GM19239 (cell line): ENCODE measurements at regions not wholly inside any gene's neighbourhood (a gene's known extent, or its start where the extent isn't known, plus 50 kb on each side); places are given as distances from the start of the nearest gene placed in this dataset.

Experiments
- DNase-seq: peaks from one replicate; pipeline ENCODE4 v3.0.0; 2011; ENCODE audit warnings: low spot score; ENCODE audit not compliant: insufficient read length
- FAIRE-seq: peaks from 2 replicates; lab custom pipeline; 2011; peaks lifted over from hg19 to GRCh38; lab: Jason Lieb, UNC

DNA sequence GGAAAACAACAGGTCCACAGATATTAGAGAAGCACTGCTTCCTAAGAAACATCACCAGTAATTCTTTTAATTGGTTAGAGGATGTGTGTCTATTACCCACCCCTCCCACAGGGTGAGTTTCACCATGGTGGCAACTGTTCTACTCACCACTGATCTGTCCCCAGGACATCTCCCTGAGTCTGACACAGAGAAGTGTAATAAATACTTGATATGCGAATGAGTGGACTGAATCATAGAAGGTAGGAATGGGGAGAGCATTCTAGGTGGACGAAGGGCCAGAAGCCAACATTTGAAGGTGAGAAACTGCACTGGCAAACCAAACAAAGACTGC is 452.7 kb upstream of the PROK2 start:
- DNase-seq (no peak), FAIRE-seq (no peak)

DNA sequence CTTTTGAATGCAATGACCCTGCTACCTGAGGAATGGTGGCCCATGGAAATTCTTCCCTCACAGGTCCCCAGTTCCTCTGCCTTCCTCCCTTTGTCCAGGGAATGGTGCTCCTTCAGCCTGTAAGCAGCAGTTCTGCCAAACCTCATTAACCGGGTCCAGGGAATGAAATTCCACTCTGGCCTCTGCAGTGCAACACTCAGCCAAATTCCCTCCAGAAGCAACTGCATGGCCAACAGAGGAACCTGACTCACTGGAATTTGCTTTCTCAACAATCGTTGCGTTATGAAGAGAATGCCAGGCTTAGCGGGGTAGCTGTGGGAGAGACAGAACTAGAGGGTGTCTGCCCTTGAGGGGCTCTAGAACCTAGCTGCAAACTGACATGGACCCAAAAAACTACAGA is 449.4 kb upstream of the PROK2 start:
- FAIRE-seq (no peak), DNase-seq (no peak)

DNA sequence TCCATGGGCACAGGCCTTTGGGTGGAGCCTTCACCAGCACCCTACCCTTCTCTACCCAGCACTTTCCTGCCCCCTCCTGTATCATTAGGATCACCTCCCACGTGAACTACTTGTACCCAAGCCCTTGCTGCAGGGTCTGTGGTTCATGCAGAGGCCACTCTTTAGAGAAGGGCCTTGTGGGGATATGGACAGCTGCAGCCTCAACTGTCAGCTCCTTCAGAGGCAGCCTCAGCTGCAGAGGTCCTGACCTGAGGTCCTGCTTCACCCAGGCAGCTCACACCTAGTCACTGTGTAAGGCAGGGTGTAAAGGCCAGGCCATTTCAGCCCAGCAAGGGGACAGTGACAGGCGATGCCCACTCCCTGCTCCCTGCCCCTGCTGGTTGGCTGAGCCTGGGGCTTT is 448.6 kb upstream of the PROK2 start:
- DNase-seq (no peak), FAIRE-seq (no peak)

DNA sequence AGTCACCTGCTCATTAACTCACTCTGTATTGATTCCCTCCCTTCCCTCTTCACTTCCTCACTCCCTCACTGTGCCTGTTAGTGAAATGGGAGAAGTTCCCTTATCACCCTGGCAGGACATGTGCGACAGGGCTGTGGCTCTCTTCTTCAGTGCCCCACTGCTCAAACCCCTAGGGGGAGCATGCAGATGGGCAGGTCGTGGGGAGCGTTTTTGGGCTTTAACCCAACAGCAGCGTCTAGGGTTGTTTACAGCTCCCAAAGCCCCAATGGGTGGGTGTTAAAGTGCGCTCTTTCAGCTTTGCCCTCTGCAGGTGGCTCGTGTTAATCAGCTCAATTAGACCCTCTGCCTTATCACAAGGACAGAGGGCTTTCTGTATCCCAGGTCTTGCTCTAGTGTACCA is 447.8 kb upstream of the PROK2 start:
- DNase-seq (no peak), FAIRE-seq (no peak)

DNA sequence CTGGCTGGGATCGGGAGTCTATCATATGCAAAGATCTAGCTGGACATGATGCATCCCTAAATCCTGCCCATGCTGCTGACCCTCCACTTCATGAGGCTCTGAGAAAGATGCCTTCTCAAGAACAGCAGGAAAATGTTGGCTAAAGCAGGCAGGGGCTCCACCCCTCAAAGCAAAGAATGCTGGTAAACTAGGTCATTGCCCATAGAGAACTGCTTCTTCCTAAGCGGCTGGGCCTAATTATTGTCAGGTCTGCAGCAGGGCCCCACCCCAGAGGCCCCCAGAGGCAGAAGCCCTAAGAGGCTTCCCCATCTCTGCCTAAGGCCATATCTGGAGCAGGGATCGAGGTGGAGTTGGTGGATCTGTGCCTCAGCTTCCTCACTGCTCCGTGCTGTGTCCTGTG is 447.4 kb upstream of the PROK2 start:
- FAIRE-seq (no peak), DNase-seq (no peak)

DNA sequence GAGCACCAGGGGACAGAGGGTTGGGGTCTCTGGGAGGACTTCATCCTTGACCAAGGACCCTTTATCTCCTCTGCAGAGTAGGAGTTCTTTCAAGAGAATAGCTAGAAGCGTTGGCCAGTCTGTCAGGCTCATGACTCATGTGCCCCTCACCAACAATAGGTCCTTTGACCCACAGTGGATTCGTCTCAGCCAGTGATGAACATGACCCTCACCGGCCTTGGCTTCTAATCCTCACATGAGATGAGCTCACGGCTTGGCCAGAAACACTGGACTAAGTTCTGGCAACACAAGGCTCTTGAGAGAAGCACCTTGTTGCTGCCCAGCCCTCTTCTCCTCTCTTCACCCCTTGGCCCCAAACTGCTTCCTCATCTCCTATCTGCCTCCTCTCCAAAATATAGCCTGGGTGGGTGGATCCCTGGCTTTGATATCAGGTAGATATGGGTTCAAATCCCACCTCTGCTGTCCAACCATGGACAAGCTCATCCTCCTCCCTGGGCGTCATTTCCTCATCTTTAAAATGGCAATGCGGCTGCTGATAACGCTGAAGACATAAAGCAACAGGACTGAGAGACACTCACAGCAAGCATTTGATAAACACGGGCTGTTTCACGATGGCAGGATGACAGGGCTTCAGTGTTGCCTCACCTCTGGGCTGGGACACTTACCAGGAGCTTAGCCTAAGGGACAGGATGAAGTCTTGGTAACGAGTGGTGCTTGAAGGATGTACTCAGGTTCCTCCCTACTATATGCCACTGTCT is 446.7 kb upstream of the PROK2 start:
- FAIRE-seq (no peak), DNase-seq (no peak)

DNA sequence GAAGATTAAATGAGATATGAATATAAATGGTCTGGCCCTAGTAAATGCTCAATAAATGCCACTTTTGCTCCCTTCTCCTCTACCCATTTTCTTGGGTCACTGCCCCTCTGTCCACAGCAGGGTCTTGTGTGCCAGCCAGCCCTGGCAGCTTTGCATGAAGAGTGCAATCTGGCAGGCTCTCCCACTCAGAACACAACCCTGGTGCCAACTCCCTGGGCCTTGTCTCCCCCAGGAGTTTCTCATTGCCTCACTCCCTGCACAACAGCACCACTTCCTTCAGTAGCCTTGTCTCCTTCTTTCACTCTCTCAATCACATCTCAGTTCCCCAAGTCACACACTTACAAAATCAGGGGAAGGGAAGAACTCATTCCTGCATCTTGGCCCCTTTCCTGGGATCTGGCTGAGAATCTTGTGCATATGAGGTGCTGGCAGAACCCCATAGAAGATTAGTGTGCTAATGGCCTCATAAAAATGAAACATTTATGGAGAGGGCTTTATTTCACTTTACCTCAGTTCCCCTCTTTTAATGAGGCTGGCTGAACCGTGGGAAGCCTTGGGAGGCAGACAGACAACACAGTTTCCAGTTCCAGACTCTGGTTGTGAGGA is 445.9 kb upstream of the PROK2 start:
- FAIRE-seq = no peak
- DNase-seq = no peak

DNA sequence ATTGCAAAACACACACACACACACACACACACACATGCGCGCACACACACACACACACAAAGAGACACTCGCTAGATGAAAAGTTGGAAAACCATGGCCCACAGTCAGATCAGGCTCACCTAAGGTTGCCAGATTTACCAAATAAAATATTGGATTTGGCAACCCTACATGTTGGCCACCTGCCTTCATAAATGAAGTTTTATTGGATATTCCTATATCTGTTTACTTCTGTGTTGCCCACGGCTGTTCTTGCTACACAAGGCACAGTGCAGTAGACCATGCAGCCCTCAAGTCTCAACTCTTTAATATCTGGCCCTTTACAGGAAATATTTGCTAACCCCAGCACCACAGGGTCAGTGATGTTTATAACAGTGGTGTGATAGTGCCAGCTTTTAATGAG is 445.0 kb upstream of the PROK2 start:
- FAIRE-seq = no peak
- no peak for DNase-seq

DNA sequence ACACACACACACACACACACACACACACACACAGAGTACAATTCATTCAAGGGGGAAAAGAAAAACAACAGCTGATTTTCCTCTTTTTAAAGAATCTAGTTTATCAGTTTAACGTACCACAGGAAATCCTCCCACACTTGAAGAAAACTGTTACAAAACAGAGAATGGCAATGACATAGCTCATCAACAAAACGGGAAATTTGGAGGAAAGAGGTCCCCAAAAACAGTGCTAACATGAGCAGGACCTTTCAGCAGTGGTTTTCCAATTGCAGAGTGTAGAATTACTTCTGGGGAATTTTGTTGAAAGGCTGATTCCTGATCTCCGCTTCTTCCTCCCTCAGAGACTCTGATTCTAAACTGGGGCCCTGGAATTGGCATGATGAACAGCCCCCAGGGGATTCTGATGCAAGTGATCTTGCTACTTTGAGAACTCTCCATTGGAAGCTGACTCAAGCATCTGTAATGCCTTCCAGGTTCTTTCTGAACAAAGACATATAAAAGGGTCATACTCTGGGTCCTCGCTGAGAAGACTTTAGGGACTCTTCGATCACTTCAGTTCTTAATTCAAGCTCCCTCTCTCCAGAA is 442.6 kb upstream of the PROK2 start:
- FAIRE-seq = no peak

DNA sequence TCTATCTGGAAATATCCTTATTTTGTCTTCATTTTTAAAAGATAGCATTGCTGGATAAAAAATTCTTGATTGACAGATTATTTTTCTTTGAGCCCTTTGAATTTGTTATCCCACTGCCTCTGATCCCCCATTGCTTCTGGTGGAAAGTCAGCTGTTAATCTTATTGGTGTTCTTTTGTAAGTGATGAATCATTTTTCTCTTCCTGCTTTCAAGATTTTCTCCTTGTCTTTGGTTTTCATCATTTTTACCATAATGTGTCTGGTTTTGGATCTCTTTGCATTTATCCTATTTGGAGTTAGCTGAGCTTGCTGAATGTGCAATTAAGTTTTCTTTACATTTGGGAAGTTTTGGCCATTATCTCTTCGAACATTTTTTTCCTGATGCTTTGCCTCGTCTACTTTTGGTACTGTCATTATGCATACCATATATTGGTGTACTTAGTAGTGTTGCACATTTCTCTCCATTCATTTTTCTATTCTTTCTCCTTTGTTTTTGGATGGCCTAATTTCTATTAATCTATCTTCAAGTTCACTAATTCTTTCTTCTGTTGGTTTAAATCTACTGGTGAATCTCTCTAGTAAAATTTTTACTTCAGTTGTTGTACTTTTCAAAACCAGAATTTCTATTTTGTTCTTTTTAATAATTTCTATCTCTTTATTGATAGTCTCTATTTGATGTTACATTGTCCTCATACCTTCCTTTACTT is 440.0 kb upstream of the PROK2 start:
- DNase-seq = no peak
- FAIRE-seq = no peak

More for the DNA sequence above, 442.6 kb upstream of the PROK2 start:
- no peak for DNase-seq

DNA sequence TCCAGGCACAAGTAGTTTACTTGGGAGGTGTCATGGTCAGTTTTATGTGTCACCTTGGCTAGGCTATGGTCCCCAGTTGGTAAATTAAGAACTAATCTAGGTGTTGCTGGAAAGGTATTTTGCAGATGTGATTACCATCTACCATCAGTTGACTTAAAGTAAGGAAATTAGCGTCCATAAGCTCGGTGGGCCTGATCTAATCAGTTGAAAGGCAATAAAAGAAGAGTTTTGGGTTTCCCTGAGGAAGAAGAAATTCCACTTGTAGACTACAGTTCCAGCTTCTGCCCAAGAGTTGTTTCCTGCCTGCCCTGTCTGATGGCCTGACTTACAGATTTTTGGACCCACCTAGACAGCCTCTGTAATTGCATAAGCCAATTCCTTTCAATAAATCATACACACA is 438.7 kb upstream of the PROK2 start:
- DNase-seq (no peak), FAIRE-seq (no peak)

DNA sequence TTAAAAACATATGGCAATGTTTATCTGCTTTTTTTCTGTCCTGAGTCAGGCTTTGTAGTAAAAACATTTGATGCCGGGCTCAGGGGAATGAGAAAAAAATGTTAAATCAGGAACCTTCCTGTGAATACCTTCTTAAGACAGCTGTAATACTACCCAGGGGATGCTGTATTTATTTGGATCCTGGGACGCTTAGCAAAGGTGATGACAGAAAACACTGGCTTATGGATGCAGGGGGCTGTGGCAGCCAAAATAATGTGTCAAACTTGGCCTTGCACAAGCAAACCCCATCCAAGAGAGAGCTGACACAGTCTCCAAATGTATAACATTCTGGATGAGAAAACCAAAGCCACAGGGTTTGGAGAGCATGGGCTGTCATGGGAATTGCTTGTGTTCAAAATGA is 438.2 kb upstream of the PROK2 start:
- no peak for FAIRE-seq
- no peak for DNase-seq

DNA sequence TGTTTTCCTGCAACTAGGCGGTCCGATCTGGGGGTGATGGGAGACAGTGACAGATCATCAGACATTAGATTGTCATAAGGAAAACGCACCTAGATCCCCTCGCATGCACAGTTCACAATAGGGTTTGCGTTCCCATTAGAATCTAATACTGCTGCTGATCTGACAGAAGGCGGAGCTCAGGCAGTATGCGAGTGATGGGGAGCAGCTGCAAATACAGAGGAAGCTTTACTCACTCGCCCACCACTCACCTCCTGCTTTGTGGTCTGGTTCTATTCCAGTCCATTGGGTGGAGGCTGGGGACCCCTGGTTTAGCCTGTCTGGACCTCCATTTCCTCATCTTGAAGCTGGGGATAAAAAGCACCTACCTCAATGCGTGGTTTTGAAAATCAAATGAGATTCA is 437.5 kb upstream of the PROK2 start:
- FAIRE-seq (no peak), DNase-seq (no peak)

DNA sequence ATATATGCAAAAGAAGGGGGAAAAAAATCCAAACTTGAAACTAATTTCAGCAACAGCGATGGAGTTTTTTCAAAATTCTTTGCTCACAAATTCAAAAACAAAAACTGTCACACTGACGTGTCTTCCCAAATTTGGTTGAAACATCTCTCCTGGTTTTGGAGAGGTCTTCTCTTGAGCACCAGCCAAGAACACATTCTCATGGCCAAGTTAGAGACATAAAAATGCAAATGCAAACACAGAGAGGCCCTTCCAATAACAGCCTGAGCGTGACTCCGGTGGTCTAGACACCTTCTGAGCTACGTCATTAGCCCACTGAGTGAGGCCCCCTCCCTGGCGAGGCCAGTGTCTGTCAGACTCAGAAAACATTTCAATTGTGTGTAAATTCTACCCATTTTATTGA is 436.0 kb upstream of the PROK2 start:
- FAIRE-seq (no peak), DNase-seq (no peak)

DNA sequence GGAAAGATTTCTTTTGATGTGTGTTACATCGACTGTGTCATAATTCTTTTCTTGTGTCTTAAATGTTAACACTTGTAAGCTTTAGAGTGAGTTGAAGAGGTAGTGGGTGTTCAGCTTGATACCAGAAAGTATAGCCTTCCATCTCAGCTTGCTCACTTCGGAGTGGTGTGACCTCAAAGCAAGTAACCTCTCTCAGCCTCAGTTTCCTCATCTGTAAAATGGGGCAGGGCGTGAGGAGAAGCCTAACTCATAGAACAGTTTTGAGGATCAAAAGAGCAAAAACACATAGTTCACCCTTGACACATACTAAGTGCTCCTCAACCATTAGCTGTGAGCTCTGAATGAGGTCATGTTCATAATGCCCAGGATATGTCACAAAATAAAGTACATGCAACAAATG is 434.8 kb upstream of the PROK2 start:
- FAIRE-seq = no peak
- no peak for DNase-seq

DNA sequence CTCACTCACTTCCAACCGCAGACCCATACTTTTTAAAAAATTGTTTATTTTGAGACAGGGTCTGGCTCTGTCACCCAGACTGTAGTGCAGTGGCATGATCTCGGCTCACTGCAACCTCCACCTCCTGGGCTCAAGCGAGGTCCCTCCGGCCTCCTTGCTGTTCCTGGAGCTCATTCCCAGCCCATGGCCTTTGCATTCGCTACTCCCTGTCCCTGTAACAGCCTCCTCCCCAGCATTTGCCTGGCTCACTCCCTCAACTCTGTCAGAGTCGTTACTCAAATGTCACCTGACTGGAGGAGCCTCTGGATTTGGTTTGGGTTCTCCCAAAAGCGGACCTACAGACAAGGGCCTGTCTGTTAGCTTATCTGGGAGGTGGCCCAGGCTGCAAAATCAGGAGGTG is 432.6 kb upstream of the PROK2 start:
- DNase-seq (no peak), FAIRE-seq (no peak)

DNA sequence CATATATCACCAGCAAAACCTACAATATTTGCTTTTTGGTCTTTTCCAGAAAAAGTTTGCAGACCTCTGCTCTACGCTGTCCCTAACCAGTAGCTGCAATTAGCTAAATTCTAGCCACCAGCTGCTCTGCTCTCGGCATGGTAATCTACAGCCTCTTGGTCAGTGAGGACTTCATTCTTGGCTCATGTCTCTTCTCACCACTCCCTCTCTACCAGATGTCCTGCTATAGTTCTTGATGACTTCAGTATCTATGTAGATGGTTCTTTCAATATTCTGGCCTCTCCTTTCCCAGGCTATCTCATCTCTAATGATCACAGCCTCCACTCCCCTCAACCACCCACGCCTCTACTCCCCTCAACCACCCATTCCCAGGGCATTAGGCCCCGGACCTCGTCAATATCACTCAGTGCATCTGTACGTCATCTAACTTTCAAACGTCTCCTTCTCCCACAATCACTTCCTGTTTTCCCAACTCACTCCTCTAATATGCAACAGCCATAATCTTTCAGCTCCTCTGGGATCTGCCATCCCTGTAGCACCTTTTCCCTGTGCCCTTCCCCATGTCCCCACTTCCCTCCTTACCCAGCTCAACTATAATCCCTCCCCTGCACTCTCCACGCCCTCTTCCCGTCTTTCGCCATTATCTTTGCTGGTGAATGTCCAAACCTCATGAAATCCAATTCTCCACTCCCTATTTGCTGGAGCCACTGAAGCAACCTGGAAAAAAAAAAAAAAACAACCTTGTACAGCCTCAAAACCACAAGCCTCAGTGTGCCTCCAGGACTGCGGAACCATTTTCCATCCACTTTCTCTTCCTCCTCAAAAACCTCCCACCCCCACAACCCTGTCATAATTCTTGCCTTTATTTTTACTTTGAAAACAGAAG is 429.4 kb upstream of the PROK2 start:
- DNase-seq (no peak), FAIRE-seq (no peak)

DNA sequence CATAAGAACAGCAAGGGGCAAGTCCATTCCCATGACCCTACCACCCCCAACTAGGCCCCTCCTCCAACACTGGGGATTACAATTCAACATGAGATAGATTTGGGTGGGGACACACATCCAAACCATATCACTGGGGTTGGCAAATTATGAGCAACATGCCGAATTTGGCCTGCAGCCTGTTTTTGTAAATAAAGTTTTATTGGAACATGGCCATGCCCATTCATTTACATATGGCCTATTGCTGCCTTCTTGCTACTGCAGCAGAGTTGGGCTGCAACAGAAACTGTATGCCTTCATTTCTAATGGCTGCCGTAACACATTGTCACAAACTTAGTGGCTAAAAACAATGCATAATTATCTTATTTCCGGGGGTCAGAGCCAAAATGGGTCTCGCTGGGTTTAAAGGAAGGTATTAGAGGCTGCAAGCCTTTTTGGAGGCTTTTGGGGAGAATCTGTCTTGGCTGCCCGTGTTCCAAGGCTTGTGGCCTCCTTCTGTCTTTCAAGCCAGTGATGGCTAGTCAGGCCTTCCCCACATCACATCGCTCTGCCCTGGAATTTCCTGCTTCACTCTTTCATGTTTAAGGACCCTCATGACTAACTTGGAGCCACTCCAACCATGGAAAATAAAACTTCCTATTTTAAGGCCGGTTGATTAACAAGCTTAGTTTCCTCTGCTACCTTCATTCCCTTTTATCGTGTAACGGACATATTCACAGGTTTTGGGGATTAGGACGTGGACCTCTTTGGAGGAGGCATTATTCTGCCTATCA is 428.5 kb upstream of the PROK2 start:
- DNase-seq (no peak), FAIRE-seq (no peak)

DNA sequence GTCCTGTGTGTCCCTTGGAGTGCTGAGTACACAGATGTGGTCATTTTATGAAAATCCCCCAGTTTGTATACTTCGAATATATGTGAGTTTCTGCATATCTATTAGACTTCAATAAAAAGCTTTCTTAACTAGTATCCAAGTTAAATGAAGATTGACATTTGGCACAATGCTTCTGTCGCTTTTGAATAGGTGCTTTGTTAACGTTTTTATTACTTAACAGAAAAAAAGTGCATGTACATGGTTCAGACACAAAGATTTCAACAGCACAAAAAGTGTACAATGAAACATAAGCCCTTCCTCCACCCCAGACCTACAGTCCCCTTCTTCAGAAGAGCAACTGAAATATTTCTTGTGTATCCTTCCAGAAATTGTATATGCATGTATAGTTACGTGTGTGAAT is 427.4 kb upstream of the PROK2 start:
- DNase-seq (no peak), FAIRE-seq (no peak)

DNA sequence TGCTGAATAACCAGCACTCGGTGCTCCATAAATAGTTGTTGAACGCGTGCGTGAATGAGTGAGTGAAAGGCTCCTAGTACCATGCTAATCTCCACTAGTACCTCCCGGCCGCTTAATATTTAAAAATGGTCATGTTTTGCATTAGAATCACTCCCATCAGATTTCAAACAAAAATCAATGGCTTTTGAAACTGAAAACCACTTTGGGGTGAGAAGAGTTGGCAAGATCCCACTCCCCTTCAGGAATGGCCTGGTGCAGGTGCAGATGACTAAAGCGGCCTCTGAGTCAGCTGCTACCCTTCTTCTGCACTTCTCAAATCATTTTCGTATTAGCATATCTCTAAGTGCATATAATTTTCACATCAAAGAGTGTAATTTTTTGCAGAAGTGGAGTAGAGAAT is 425.3 kb upstream of the PROK2 start:
- FAIRE-seq (no peak), DNase-seq (no peak)
